ENCODE measurements at regions not wholly inside any gene's neighbourhood (a gene's known extent, or its start where the extent isn't known, plus 50 kb on each side); places are given as distances from the start of the nearest gene placed in this dataset.

DNA sequence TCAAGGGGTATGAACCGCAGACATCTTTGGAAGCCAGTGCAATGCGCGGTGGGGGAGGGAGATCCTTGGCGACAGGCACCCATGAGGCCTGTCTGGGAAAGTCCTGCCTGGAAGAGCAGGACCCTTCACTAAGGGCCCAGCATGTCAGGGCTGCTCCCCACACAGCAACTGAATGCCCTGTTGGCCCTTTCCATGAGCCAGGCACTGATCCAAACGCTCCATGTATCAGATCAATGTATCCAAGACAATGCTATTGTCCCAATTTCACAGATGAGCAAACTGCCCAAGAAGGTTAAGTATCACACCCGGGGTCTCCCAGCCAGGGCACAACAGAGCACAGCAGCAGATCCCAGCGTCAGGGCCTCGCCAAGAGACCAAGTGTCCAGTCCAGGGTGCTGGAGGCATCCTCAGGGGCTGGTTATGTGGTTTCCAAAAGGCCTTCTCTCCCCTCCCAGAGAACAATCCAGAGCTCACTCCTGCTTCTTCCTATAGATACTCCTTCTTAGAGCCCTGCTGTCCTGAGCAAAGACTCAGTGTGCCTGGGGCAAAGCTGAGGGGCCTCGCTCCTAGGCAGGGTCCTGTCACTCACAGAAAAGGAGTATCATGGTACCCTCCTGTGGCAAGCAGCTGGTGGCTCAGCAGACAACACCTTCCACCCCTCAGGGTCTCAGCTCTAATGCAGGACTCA is 328.0 kb downstream of the NPHP4 start:
- DNase-seq (ENCODE audit: low read depth, low spot score): no peak
- ChIA-PET POLR2A (no interaction called here), CTCF (no interaction called here), RAD21 (ENCODE audit: low non-redundant PET in 1 of 2, low total read pairs in 2 of 2, uncharacterized antibody in 2 of 2, unreplicated experiment in 2 of 2) (no interaction called here)
- Histone ChIP-seq H3K9me2 (ENCODE audit: insufficient read depth) (no peaks in the 10 kb centered on the region), H3K4me3 (replicated peaks in 1 of 2; ENCODE audit: low read depth in 1 of 2, low read length in 2 of 2) (no peak overlapping the region), H2AFZ (ENCODE audit: low read depth, low read length, poor library complexity, severe bottlenecking) (no peak overlapping the region), H3K4me2 (ENCODE audit: low read length) (no peak overlapping the region), H3K9me3 (ENCODE audit: control insufficient read depth in 1 of 2, insufficient read depth in 1 of 2, low read depth in 1 of 2, low read length in 2 of 2) (no peaks in the 10 kb centered on the region), H3K79me2 (ENCODE audit: insufficient read depth, low read length) (no peaks in the 10 kb centered on the region), H3K36me3 (ENCODE audit: control insufficient read depth in 1 of 2, insufficient read depth in 2 of 2, low read length in 2 of 2) (no peaks in the 10 kb centered on the region), H3K27me3 (ENCODE audit: insufficient read depth, low read length) (peaks cover 6% of the 10 kb centered on the region; the same call in 1 of the 2 replicates), H3K9ac (ENCODE audit: low read length) (no peak overlapping the region), H4K20me1 (ENCODE audit: insufficient read depth) (no peaks in the 10 kb centered on the region), H3K4me1 (ENCODE audit: control insufficient read depth in 1 of 2, insufficient read depth in 2 of 2, low read length in 2 of 2) (no peaks in the 10 kb centered on the region), H3K27ac (ENCODE audit: low read depth, low read length) (no peak overlapping the region)
- BruUV-seq (replicated peaks): no TSS peak
- TF ChIP-seq ZFX (IDR thresholded peaks at IDR 0.05): no peak
- TF ChIP-seq SIN3A (IDR thresholded peaks at IDR 0.05; ENCODE audit: low read depth): no peak
- no peak for TF ChIP-seq ZNF274 (IDR thresholded peaks at IDR 0.05; ENCODE audit: low read depth, low read length)
- no peak for TF ChIP-seq EZH2phosphoT487 (IDR thresholded peaks at IDR 0.05; ENCODE audit: borderline replicate concordance)
- TF ChIP-seq CEBPB (IDR thresholded peaks at IDR 0.05; ENCODE audit: low read depth): no peak
- TF ChIP-seq RAD21 (IDR thresholded peaks at IDR 0.05; ENCODE audit: low read depth): no peak
- TF ChIP-seq POLR2A (IDR thresholded peaks at IDR 0.05; ENCODE audit: borderline replicate concordance, extremely low read depth, insufficient read depth, insufficient read length): no peak
- no peak for TF ChIP-seq EZH2 (IDR thresholded peaks at IDR 0.05)
- no peak for TF ChIP-seq SRF (IDR thresholded peaks at IDR 0.05; ENCODE audit: low read depth)
- no peak for TF ChIP-seq YY1 (IDR thresholded peaks at IDR 0.05; ENCODE audit: extremely low read depth, insufficient replicate concordance, low read depth, low read length)
- TF ChIP-seq POLR2AphosphoS5 (IDR thresholded peaks at IDR 0.05; ENCODE audit: low read depth, low read length): no peak
- intact Hi-C loops (cut with micrococcal nuclease): no loop called here
- ATAC-seq: no peak

DNA sequence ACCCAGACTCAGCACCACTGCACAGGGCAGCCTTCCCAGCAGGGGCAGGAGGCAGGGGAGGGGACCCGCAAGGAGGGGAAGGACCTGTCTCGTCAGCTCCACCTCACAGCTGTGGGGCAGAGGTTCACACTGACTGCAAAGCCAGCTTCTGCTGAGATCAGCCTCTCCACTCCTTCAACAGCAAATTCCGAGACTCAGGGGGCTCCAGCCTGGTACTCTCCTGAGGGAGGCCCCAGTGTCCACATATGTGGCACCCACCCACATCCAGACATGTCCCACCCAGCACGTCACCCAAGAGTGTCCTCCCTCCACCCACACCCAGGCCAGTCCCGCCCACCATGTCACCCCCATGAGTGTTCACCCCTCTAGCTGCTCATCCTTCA is 329.5 kb downstream of the NPHP4 start:
- DNase-seq (ENCODE audit: low read depth, low spot score): no peak
- no peaks in the 10 kb centered on the region for H4K20me1 ChIP-seq (ENCODE audit: insufficient read depth)
- H3K4me2 ChIP-seq (ENCODE audit: low read length): no peak overlapping the region
- no peaks in the 10 kb centered on the region for H3K27me3 ChIP-seq (ENCODE audit: insufficient read depth, low read length)
- no peaks in the 10 kb centered on the region for H3K9me3 ChIP-seq (ENCODE audit: control insufficient read depth in 1 of 2, insufficient read depth in 1 of 2, low read depth in 1 of 2, low read length in 2 of 2)
- no TSS peak for BruUV-seq (replicated peaks)
- no peak overlapping the region for H3K27ac ChIP-seq (ENCODE audit: low read depth, low read length)
- no peak overlapping the region for H3K9ac ChIP-seq (ENCODE audit: low read length)
- H3K4me1 ChIP-seq (ENCODE audit: control insufficient read depth in 1 of 2, insufficient read depth in 2 of 2, low read length in 2 of 2): no peaks in the 10 kb centered on the region
- no peaks in the 10 kb centered on the region for H3K79me2 ChIP-seq (ENCODE audit: insufficient read depth, low read length)
- CTCF ChIA-PET: no interaction called here
- ATAC-seq: no peak
- intact Hi-C loops (cut with micrococcal nuclease): no loop called here
- no peak overlapping the region for H3K4me3 ChIP-seq (replicated peaks in 1 of 2; ENCODE audit: low read depth in 1 of 2, low read length in 2 of 2)
- POLR2A ChIA-PET: no interaction called here
- H3K36me3 ChIP-seq (ENCODE audit: control insufficient read depth in 1 of 2, insufficient read depth in 2 of 2, low read length in 2 of 2): no peaks in the 10 kb centered on the region
- RAD21 ChIA-PET (ENCODE audit: low non-redundant PET in 1 of 2, low total read pairs in 2 of 2, uncharacterized antibody in 2 of 2, unreplicated experiment in 2 of 2): no interaction called here
- TF ChIP-seq ZNF274 (IDR thresholded peaks at IDR 0.05; ENCODE audit: low read depth, low read length): no peak
- no peak for TF ChIP-seq EZH2phosphoT487 (IDR thresholded peaks at IDR 0.05; ENCODE audit: borderline replicate concordance)
- no peak for TF ChIP-seq YY1 (IDR thresholded peaks at IDR 0.05; ENCODE audit: extremely low read depth, insufficient replicate concordance, low read depth, low read length)
- TF ChIP-seq SP1 (IDR thresholded peaks at IDR 0.05; ENCODE audit: low read depth): no peak
- TF ChIP-seq, protein P1, sequence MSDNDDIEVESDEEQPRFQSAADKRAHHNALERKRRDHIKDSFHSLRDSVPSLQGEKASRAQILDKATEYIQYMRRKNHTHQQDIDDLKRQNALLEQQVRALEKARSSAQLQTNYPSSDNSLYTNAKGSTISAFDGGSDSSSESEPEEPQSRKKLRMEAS (IDR thresholded peaks at IDR 0.05): no peak
- no peak for TF ChIP-seq POLR2A (IDR thresholded peaks at IDR 0.05; ENCODE audit: borderline replicate concordance, extremely low read depth, insufficient read depth, insufficient read length)
- no peak for TF ChIP-seq ELF1 (IDR thresholded peaks at IDR 0.05; ENCODE audit: borderline replicate concordance, low read depth)
- TF ChIP-seq JUND (IDR thresholded peaks at IDR 0.05): no peak
- TF ChIP-seq SIN3A (IDR thresholded peaks at IDR 0.05; ENCODE audit: low read depth): no peak
- TF ChIP-seq, protein P2, sequence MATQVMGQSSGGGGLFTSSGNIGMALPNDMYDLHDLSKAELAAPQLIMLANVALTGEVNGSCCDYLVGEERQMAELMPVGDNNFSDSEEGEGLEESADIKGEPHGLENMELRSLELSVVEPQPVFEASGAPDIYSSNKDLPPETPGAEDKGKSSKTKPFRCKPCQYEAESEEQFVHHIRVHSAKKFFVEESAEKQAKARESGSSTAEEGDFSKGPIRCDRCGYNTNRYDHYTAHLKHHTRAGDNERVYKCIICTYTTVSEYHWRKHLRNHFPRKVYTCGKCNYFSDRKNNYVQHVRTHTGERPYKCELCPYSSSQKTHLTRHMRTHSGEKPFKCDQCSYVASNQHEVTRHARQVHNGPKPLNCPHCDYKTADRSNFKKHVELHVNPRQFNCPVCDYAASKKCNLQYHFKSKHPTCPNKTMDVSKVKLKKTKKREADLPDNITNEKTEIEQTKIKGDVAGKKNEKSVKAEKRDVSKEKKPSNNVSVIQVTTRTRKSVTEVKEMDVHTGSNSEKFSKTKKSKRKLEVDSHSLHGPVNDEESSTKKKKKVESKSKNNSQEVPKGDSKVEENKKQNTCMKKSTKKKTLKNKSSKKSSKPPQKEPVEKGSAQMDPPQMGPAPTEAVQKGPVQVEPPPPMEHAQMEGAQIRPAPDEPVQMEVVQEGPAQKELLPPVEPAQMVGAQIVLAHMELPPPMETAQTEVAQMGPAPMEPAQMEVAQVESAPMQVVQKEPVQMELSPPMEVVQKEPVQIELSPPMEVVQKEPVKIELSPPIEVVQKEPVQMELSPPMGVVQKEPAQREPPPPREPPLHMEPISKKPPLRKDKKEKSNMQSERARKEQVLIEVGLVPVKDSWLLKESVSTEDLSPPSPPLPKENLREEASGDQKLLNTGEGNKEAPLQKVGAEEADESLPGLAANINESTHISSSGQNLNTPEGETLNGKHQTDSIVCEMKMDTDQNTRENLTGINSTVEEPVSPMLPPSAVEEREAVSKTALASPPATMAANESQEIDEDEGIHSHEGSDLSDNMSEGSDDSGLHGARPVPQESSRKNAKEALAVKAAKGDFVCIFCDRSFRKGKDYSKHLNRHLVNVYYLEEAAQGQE (IDR thresholded peaks at IDR 0.05; ENCODE audit: low read depth): no peak
- no peak for TF ChIP-seq CBX3 (IDR thresholded peaks at IDR 0.05; ENCODE audit: low read depth)
- TF ChIP-seq, protein P3, sequence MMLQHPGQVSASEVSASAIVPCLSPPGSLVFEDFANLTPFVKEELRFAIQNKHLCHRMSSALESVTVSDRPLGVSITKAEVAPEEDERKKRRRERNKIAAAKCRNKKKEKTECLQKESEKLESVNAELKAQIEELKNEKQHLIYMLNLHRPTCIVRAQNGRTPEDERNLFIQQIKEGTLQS (IDR thresholded peaks at IDR 0.05): no peak
- H3K9me2 ChIP-seq (ENCODE audit: insufficient read depth): no peaks in the 10 kb centered on the region
- H2AFZ ChIP-seq (ENCODE audit: low read depth, low read length, poor library complexity, severe bottlenecking): no peak overlapping the region

Data from HCT116 (cell line).